IPS DF 6.9 (cell line): ENCODE measurements at regions not wholly inside any gene's neighbourhood (a gene's known extent, or its start where the extent isn't known, plus 50 kb on each side); places are given as distances from the start of the nearest gene placed in this dataset.

Experiments
- DNase-seq: peaks from one replicate; pipeline ENCODE4 v3.0.0-alpha.2; 2013; ENCODE audit warnings: low read depth, low spot score
- H3K27ac ChIP-seq: one replicate; pipeline ENCODE4 v1.5.1; 2013; ENCODE audit warnings: low read length, control low read depth
- H3K27me3 ChIP-seq: 2 replicates; pipeline ENCODE4 v1.6.1; 2013; ENCODE audit warnings: mild to moderate bottlenecking, low read length; ENCODE audit not compliant: control insufficient read depth, insufficient read depth
- H3K36me3 ChIP-seq: 2 replicates; pipeline ENCODE4 v1.6.1; 2013; ENCODE audit warnings: low read length; ENCODE audit not compliant: control insufficient read depth, insufficient read depth
- H3K4me1 ChIP-seq: 2 replicates; pipeline ENCODE4 v1.6.1; 2013; ENCODE audit warnings: low read length; ENCODE audit not compliant: control insufficient read depth, insufficient read depth
- H3K4me3 ChIP-seq: 2 replicates; pipeline ENCODE4 v1.5.1; 2013; ENCODE audit warnings: mild to moderate bottlenecking, low read length
- H3K9me3 ChIP-seq: 2 replicates; pipeline ENCODE4 v1.6.1; 2013; ENCODE audit warnings: low read length, inconsistent platforms; ENCODE audit not compliant: control insufficient read depth, insufficient read depth
- WGBS: extraction: QIAGEN DNeasy Blood & Tissue Kit; methylation state at CpG from one replicate; pipeline ENCODE4 v1.1.7; 2013; ENCODE audit warnings: mixed read lengths, missing lambda C conversion rate; ENCODE audit not compliant: insufficient read length, insufficient coverage; 5-methylcytosine and 5-hydroxymethylcytosine counted together

DNA sequence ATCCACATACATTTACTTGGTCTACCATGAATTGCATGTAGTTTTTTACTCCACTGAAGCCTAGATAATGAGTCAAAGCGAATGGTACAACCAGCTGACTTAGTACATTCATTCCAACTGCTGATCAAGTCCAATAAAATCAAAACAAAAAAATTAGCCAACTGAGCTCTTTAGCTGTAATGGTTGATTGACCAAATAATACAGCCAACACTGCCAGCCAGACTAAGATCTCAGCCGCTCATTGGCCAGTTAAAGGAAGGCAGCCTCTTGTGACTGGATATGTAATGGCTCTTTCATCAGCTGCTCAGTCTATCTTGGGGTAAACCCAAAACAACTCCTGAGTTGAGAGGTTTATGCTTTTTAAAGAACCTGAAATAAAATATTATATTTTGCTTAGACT is 204.3 kb upstream of the RSPO3 start:
- H3K27me3 ChIP-seq = no peaks in the 10 kb centered on the region
- no peaks in the 10 kb centered on the region for H3K36me3 ChIP-seq
- no peak overlapping the region for H3K4me3 ChIP-seq

DNA sequence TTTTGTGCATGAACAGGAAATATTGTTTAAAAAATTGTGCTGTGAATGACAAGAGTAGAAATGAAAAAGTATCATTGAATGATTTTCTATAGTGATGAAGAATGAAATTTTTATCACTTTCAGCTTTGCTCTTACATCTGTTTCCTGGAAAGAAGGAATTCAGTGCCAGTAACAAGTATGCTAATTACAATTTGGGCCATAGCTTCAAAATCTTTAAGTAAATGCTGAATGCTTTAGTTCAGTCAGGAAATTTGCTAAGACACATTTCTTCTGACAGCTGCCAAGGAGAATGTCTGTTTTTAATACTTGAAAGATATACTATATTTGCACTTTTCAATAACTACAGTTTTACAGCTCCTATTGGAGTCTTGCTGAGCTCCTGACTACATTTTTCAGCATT is 203.7 kb upstream of the RSPO3 start:
- Histone ChIP-seq H3K4me3 (no peak overlapping the region), H3K4me1 (no peaks in the 10 kb centered on the region), H3K9me3 (no peaks in the 10 kb centered on the region), H3K27me3 (no peaks in the 10 kb centered on the region), H3K27ac (no peak overlapping the region), H3K36me3 (no peaks in the 10 kb centered on the region)
- no peak for DNase-seq

More for the DNA sequence above, 204.3 kb upstream of the RSPO3 start:
- no CpG with 5 or more reads among the region's 2 CpGs for WGBS
- no peak for DNase-seq
- no peaks in the 10 kb centered on the region for H3K9me3 ChIP-seq
- no peaks in the 10 kb centered on the region for H3K4me1 ChIP-seq
- H3K27ac ChIP-seq = no peak overlapping the region

DNA sequence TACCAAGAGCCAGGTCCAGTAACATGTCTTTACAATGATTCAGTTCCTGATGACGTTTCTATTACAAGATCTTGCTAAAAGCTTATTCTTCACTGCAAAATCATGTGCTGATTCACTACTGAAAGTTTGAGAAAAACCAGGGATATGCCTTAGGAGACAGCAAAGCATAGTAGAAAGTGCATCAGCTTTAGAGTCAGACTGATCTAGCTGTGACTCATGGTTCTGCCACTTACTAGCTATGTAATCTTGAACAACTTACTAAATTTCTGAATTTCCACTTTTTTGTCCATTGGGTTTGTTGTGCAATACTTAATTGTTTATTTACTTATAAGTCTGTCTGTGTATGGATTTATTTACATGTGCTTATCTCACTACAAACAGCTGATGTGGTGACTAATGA is 198.5 kb upstream of the RSPO3 start:
- Histone ChIP-seq H3K9me3 (no peaks in the 10 kb centered on the region), H3K27ac (no peak overlapping the region), H3K27me3 (no peaks in the 10 kb centered on the region), H3K4me1 (no peaks in the 10 kb centered on the region), H3K4me3 (no peak overlapping the region), H3K36me3 (no peaks in the 10 kb centered on the region)
- DNase-seq = no peak
- WGBS = no CpG with 5 or more reads among the region's 1 CpG

- no peaks in the 10 kb centered on the region; the same call in 1 of the 2 replicates for H3K4me1 ChIP-seq
- no peaks in the 10 kb centered on the region for H3K9me3 ChIP-seq
- H3K4me3 ChIP-seq = no peak overlapping the region
- no peaks in the 10 kb centered on the region for H3K27me3 ChIP-seq
- WGBS = no CpG with 5 or more reads among the region's 2 CpGs
- no peaks in the 10 kb centered on the region for H3K36me3 ChIP-seq
- no peak overlapping the region for H3K27ac ChIP-seq
- no peak for DNase-seq
These were observed 194.7 kb upstream of the RSPO3 start for GRCh38 chr6:126923807-126924206.

DNA sequence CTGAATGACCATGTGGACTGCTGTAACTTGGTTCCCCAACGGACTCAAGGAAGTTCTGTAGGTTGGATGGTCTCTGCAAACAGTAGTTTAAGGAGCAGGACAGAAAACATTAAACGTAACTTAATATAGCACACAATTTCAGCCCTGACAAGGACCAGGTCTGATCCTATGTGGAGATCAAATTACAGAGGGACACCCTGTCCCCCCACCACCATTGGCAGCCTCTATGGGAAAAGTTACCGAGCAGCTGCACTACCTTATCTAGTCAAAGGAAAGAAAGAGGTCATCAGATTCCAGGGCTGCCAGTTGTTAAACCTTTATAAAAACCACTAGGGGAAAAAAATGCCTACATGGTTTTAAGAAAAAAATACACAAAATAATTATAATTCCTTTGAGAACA is 191.5 kb upstream of the RSPO3 start:
- DNase-seq = no peak
- no peak overlapping the region for H3K27ac ChIP-seq
- no peaks in the 10 kb centered on the region for H3K27me3 ChIP-seq
- no peaks in the 10 kb centered on the region; the same call in 1 of the 2 replicates for H3K4me1 ChIP-seq
- no CpG with 5 or more reads among the region's 3 CpGs for WGBS
- no peaks in the 10 kb centered on the region for H3K36me3 ChIP-seq
- no peaks in the 10 kb centered on the region for H3K9me3 ChIP-seq
- H3K4me3 ChIP-seq = no peak overlapping the region

DNA sequence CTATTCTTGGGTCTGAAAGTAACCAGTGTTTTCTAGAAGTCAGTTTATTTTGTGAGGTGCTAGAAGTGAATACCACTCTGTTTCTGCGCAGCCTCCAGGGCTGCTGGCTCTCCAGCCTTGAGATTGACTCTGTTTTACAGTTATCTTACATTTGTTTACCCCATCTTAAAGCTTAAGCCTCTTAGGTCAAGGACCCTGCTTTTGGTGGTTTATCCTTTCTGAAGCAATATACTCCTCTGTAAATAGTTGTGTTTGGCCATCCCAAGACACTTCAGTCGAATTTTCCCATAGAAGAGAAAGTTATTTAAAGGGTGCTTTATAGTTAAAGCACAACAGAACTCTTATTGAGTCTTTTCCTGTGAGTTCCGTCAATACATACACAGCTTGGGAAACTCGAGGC is 190.6 kb upstream of the RSPO3 start:
- DNase-seq = no peak
- H3K4me1 ChIP-seq = no peaks in the 10 kb centered on the region; the same call in 1 of the 2 replicates
- no peaks in the 10 kb centered on the region for H3K9me3 ChIP-seq
- no peaks in the 10 kb centered on the region for H3K27me3 ChIP-seq
- no peak overlapping the region for H3K4me3 ChIP-seq
- WGBS = no CpG with 5 or more reads among the region's 4 CpGs
- H3K27ac ChIP-seq = no peak overlapping the region
- H3K36me3 ChIP-seq = no peaks in the 10 kb centered on the region

DNA sequence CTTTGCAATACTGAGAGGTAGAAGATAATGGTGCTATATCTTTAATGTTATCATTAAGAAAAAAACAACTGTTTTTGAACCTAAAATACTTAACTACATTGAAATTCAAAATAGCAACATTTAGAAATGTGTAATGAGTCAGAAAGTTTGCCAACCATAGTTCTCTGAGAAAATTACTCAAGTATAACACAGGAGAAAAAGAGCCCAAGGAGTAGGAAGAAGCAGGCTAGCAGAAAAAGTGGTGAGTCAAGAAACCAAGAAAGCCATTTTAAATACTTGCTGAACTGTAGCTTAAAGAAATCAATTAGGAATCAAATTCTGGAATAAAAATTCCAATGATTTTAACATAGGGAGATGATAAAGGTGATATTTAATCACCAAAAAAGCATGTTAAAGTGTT is 181.0 kb upstream of the RSPO3 start:
- no peak for DNase-seq
- Histone ChIP-seq H3K27ac (no peak overlapping the region), H3K36me3 (no peaks in the 10 kb centered on the region), H3K4me1 (no peaks in the 10 kb centered on the region), H3K27me3 (no peaks in the 10 kb centered on the region), H3K4me3 (no peak overlapping the region), H3K9me3 (no peaks in the 10 kb centered on the region)

GRCh38 chr6:126939784-126940183 is 178.7 kb upstream of the RSPO3 start:
- Histone ChIP-seq H3K4me3 (no peak overlapping the region), H3K36me3 (no peaks in the 10 kb centered on the region), H3K4me1 (no peaks in the 10 kb centered on the region), H3K27me3 (no peaks in the 10 kb centered on the region), H3K27ac (no peak overlapping the region), H3K9me3 (no peaks in the 10 kb centered on the region)
- no CpG with 5 or more reads among the region's 3 CpGs for WGBS
- no peak for DNase-seq

GRCh38 chr6:126941751-126942150 is 176.7 kb upstream of the RSPO3 start:
- Histone ChIP-seq H3K4me3 (no peak overlapping the region), H3K36me3 (no peaks in the 10 kb centered on the region), H3K9me3 (no peaks in the 10 kb centered on the region), H3K27me3 (no peaks in the 10 kb centered on the region), H3K4me1 (no peaks in the 10 kb centered on the region), H3K27ac (no peak overlapping the region)
- no CpG with 5 or more reads among the region's 1 CpG for WGBS
- DNase-seq = no peak

DNA sequence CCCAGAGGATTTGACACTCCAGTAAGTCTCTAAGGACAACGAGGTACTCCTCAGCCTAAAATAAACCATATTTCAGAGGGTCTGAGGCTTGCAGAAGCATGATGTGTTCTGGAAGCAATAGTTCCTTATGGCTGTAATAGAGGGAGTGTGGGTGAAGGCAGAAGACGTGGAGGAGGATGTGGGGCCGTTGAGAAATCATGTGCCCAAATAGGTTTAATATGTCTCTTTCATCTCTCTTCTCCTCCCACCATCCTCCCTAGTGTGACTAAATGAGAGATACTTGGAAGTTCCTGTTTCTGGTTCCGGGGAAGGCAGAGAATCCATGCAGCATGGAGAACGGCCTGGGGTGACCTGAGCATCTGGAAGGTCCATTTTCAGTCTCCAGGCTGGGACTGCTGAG is 174.0 kb upstream of the RSPO3 start:
- DNase-seq = no peak
- Histone ChIP-seq H3K4me1 (no peaks in the 10 kb centered on the region), H3K27ac (no peak overlapping the region), H3K4me3 (no peak overlapping the region), H3K9me3 (no peaks in the 10 kb centered on the region), H3K36me3 (no peaks in the 10 kb centered on the region), H3K27me3 (no peaks in the 10 kb centered on the region)
- no CpG with 5 or more reads among the region's 5 CpGs for WGBS

DNA sequence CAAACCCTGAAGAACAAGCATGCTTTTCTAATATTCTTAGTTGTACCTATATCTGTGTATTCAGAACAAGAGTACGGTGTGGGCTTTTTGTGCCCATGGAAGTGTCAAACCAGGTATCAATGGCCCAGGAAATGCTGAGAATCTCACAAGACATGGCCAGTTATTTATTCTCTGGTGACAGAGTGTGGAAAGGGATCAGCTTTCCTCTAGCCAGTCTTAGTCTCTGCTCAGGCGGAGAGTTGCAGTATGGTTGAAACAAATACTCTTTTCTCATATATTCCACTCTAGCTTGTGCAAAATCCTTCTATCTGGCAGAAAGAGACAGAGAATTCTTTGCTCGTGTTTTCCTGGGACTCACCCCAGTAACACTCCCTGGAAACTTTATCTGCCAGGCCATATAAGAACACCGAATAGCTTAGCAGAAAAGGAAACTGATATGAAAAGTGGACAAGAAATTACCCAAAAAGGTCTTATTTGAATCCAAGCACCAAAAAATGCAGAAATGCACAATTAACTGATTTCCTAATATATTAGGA is 173.3 kb upstream of the RSPO3 start:
- no CpG with 5 or more reads among the region's 4 CpGs for WGBS
- no peaks in the 10 kb centered on the region for H3K27me3 ChIP-seq
- H3K4me3 ChIP-seq = no peak overlapping the region
- DNase-seq = no peak
- no peaks in the 10 kb centered on the region for H3K9me3 ChIP-seq
- no peaks in the 10 kb centered on the region for H3K36me3 ChIP-seq
- no peak overlapping the region for H3K27ac ChIP-seq
- H3K4me1 ChIP-seq = no peaks in the 10 kb centered on the region
